ENCODE measurements at regions not wholly inside any gene's neighbourhood (a gene's known extent, or its start where the extent isn't known, plus 50 kb on each side); places are given as distances from the start of the nearest gene placed in this dataset.

DNA sequence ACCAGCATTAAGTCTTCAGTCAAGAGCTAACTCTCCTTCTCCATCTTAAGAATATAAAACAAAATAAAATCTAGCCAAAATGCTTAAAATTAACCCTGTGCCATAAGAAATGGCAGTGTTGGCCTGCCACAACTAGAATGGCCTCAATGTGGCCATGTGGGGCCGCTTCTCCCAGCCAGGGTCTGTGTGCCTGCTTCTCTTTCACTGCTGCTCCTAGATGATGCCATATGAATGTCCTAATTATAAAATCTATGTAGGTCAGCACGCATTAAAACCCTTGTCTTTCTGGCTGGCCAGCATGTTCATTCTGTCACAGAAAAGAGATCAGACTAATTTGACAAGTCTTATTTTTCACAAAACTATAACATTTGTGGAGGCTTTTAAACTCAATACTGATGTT lies 102.6 kb downstream of the C6orf118 start:
- TF ChIP-seq, protein P1, sequence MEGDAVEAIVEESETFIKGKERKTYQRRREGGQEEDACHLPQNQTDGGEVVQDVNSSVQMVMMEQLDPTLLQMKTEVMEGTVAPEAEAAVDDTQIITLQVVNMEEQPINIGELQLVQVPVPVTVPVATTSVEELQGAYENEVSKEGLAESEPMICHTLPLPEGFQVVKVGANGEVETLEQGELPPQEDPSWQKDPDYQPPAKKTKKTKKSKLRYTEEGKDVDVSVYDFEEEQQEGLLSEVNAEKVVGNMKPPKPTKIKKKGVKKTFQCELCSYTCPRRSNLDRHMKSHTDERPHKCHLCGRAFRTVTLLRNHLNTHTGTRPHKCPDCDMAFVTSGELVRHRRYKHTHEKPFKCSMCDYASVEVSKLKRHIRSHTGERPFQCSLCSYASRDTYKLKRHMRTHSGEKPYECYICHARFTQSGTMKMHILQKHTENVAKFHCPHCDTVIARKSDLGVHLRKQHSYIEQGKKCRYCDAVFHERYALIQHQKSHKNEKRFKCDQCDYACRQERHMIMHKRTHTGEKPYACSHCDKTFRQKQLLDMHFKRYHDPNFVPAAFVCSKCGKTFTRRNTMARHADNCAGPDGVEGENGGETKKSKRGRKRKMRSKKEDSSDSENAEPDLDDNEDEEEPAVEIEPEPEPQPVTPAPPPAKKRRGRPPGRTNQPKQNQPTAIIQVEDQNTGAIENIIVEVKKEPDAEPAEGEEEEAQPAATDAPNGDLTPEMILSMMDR (IDR thresholded peaks at IDR 0.05) = no peak
- TF ChIP-seq POLR2A (IDR thresholded peaks at IDR 0.05) = no peak
- no peak for TF ChIP-seq POLR2AphosphoS5 (IDR thresholded peaks at IDR 0.05)
- TF ChIP-seq EP300 (IDR thresholded peaks at IDR 0.05) = no peak
